CD4-positive, CD25-positive, alpha-beta regulatory T cell (primary cell): ENCODE measurements at regions not wholly inside any gene's neighbourhood (a gene's known extent, or its start where the extent isn't known, plus 50 kb on each side); places are given as distances from the start of the nearest gene placed in this dataset.
A peak's percentile ranks its signal among the peaks of the same experiment; 100 is the strongest.

Experiments
- ATAC-seq, 2 donors: fragments of 150-1000 bp; cut with Tn5 transposase; one replicate each; pipeline ENCODE4 v1.10.0; 2021; ENCODE audit warnings: low read depth in 2 of 2, moderate number of reproducible peaks in 2 of 2, moderate library complexity in 1 of 2
- DNase-seq, 3 donors: peaks; one replicate each; pipeline versions ENCODE4 v3.0.0 to v3.0.0-alpha.2; 2012 to 2022; ENCODE audit warnings: mixed read lengths in 1 of 3
- H3K27ac ChIP-seq: one replicate; pipeline ENCODE4 v1.7.0; 2013; ENCODE audit warnings: mild to moderate bottlenecking, low read length; ENCODE audit not compliant: insufficient read depth, poor library complexity, severe bottlenecking
- H3K27me3 ChIP-seq: one replicate; pipeline ENCODE4 v1.7.0; 2013; ENCODE audit warnings: low read length; ENCODE audit not compliant: control insufficient read depth, insufficient read depth
- H3K36me3 ChIP-seq: one replicate; pipeline ENCODE4 v1.7.0; 2013; ENCODE audit warnings: mild to moderate bottlenecking, low read length, moderate library complexity; ENCODE audit not compliant: control insufficient read depth, insufficient read depth
- H3K4me1 ChIP-seq: 2 replicates; pipeline ENCODE4 v1.7.0; 2013; ENCODE audit warnings: mild to moderate bottlenecking, low read length; ENCODE audit not compliant: insufficient read depth, control insufficient read depth, poor library complexity, severe bottlenecking
- H3K4me3 ChIP-seq: one replicate; pipeline ENCODE4 v1.7.0; 2013; ENCODE audit warnings: low read depth, mild to moderate bottlenecking, low read length, moderate library complexity
- H3K9me3 ChIP-seq, 2 experiments: 1 replicate in 1 of 2; 2 replicates in 1 of 2; pipeline ENCODE4 v1.7.0; 2013; ENCODE audit warnings: low read length in 2 of 2, mild to moderate bottlenecking in 1 of 2, moderate library complexity in 1 of 2; ENCODE audit not compliant: control insufficient read depth in 2 of 2
- H3K27ac Mint-ChIP-seq, 3 donors: one replicate each; pipeline ENCODE4 v1.8.0; 2020 to 2022; ENCODE audit warnings: mild to moderate bottlenecking in 3 of 3, mixed read lengths in 3 of 3, moderate library complexity in 2 of 3
- H3K27me3 Mint-ChIP-seq: one replicate; pipeline ENCODE4 v1.8.0; 2022; ENCODE audit warnings: mild to moderate bottlenecking, mixed read lengths
- H3K36me3 Mint-ChIP-seq: one replicate; pipeline ENCODE4 v1.8.0; 2020; ENCODE audit warnings: mixed read lengths
- H3K4me1 Mint-ChIP-seq, 4 donors: one replicate each; pipeline ENCODE4 v1.8.0; 2020 to 2022; ENCODE audit warnings: mixed read lengths in 4 of 4, mild to moderate bottlenecking in 1 of 4
- H3K4me3 Mint-ChIP-seq, 4 donors: one replicate each; pipeline ENCODE4 v1.8.0; 2020 to 2022; ENCODE audit warnings: mild to moderate bottlenecking in 4 of 4, mixed read lengths in 4 of 4, moderate library complexity in 3 of 4
- H3K9me3 Mint-ChIP-seq, 7 donors: one replicate each; pipeline ENCODE4 v1.8.0; 2020 to 2022; ENCODE audit warnings: mixed read lengths in 7 of 7, mild to moderate bottlenecking in 3 of 7, moderate library complexity in 2 of 7

- DNase-seq = no peak
- no peak overlapping the region for H3K4me3 Mint-ChIP-seq
- no peaks in the 10 kb centered on the region for H3K27me3 Mint-ChIP-seq
- H3K27me3 ChIP-seq = no peaks in the 10 kb centered on the region
- no peaks in the 10 kb centered on the region for H3K36me3 Mint-ChIP-seq
- no peak overlapping the region for H3K27ac Mint-ChIP-seq
- no peaks in the 10 kb centered on the region for H3K36me3 ChIP-seq
- peaks cover 0 to 26% (median 3%) of the 10 kb centered on the region in 7 donors for H3K9me3 Mint-ChIP-seq
- H3K4me1 Mint-ChIP-seq = no peaks in the 10 kb centered on the region
- no peak for ATAC-seq
- H3K4me1 ChIP-seq = no peaks in the 10 kb centered on the region
- H3K27ac ChIP-seq = no peak overlapping the region
- peaks cover 0 to 24% of the 10 kb centered on the region in 2 experiments for H3K9me3 ChIP-seq
- no peak overlapping the region for H3K4me3 ChIP-seq
These were observed 244.4 kb upstream of the NDST4 start for GRCh38 chr4:115357776-115358175.

- no peaks in the 10 kb centered on the region for H3K27me3 Mint-ChIP-seq
- no peak overlapping the region for H3K4me3 ChIP-seq
- no peak overlapping the region for H3K27ac Mint-ChIP-seq
- no peak for DNase-seq
- H3K9me3 Mint-ChIP-seq = peaks cover 0 to 35% (median 7%) of the 10 kb centered on the region in 7 donors
- no peaks in the 10 kb centered on the region for H3K4me1 ChIP-seq
- no peak overlapping the region for H3K27ac ChIP-seq
- H3K4me3 Mint-ChIP-seq = no peak overlapping the region
- no peak for ATAC-seq
- H3K4me1 Mint-ChIP-seq = no peaks in the 10 kb centered on the region
- no peaks in the 10 kb centered on the region for H3K27me3 ChIP-seq
- no peaks in the 10 kb centered on the region for H3K36me3 ChIP-seq
- no peaks in the 10 kb centered on the region for H3K36me3 Mint-ChIP-seq
- H3K9me3 ChIP-seq = peaks cover 0 to 24% of the 10 kb centered on the region in 2 experiments
These were observed 242.8 kb upstream of the NDST4 start for GRCh38 chr4:115356176-115356575.

GRCh38 chr4:115355329-115355728 lies 241.9 kb upstream of the NDST4 start:
- peaks cover 2 to 38% (median 7%) of the 10 kb centered on the region in 7 donors for H3K9me3 Mint-ChIP-seq
- no peaks in the 10 kb centered on the region for H3K4me1 Mint-ChIP-seq
- no peak overlapping the region for H3K4me3 Mint-ChIP-seq

GRCh38 chr4:115353370-115353769 lies 239.9 kb upstream of the NDST4 start:
- Histone ChIP-seq H3K9me3 (peaks cover 0 to 24% of the 10 kb centered on the region in 2 experiments), H3K4me1 (no peaks in the 10 kb centered on the region), H3K36me3 (no peaks in the 10 kb centered on the region), H3K27ac (no peak overlapping the region), H3K4me3 (no peak overlapping the region), H3K27me3 (no peaks in the 10 kb centered on the region)
- ATAC-seq (no peak), DNase-seq (no peak)
- H3K9me3 Mint-ChIP-seq = peaks cover 4 to 39% (median 7%) of the 10 kb centered on the region in 7 donors
- H3K27me3 Mint-ChIP-seq = no peaks in the 10 kb centered on the region
- peak overlapping the region in 1 of 3 donors; percentile 69 for H3K27ac Mint-ChIP-seq
- no peak overlapping the region for H3K4me3 Mint-ChIP-seq
- H3K36me3 Mint-ChIP-seq = no peaks in the 10 kb centered on the region
- H3K4me1 Mint-ChIP-seq = no peaks in the 10 kb centered on the region

More at GRCh38 chr4:115355329-115355728, 241.9 kb upstream of the NDST4 start:
- Histone ChIP-seq H3K27me3 (no peaks in the 10 kb centered on the region), H3K36me3 (no peaks in the 10 kb centered on the region), H3K9me3 (peaks cover 0 to 24% of the 10 kb centered on the region in 2 experiments), H3K27ac (no peak overlapping the region), H3K4me3 (no peak overlapping the region), H3K4me1 (no peaks in the 10 kb centered on the region)
- DNase-seq = no peak
- Mint-ChIP-seq H3K36me3 (no peaks in the 10 kb centered on the region), H3K27me3 (no peaks in the 10 kb centered on the region), H3K27ac (no peak overlapping the region)
- ATAC-seq = no peak

GRCh38 chr4:115343171-115343570 lies 229.8 kb upstream of the NDST4 start:
- no peaks in the 10 kb centered on the region for H3K4me1 Mint-ChIP-seq

GRCh38 chr4:115334736-115335411 lies 221.5 kb upstream of the NDST4 start:
- Mint-ChIP-seq H3K27me3 (no peaks in the 10 kb centered on the region), H3K4me3 (no peak overlapping the region), H3K36me3 (no peaks in the 10 kb centered on the region), H3K9me3 (peaks cover 0 to 9% (median 3%) of the 10 kb centered on the region in 7 donors), H3K27ac (no peak overlapping the region), H3K4me1 (no peaks in the 10 kb centered on the region)
- no peak overlapping the region for H3K4me3 ChIP-seq
- DNase-seq (no peak), ATAC-seq (no peak)
- no peaks in the 10 kb centered on the region for H3K36me3 ChIP-seq
- H3K27ac ChIP-seq = no peak overlapping the region
- no peaks in the 10 kb centered on the region for H3K4me1 ChIP-seq
- H3K27me3 ChIP-seq = no peaks in the 10 kb centered on the region
- H3K9me3 ChIP-seq = no peaks in the 10 kb centered on the region

More at GRCh38 chr4:115343171-115343570, 229.8 kb upstream of the NDST4 start:
- no peak overlapping the region for H3K4me3 Mint-ChIP-seq
- Histone ChIP-seq H3K27ac (no peak overlapping the region), H3K4me1 (no peaks in the 10 kb centered on the region), H3K36me3 (no peaks in the 10 kb centered on the region), H3K4me3 (no peak overlapping the region), H3K27me3 (no peaks in the 10 kb centered on the region), H3K9me3 (peaks cover 0 to 2% of the 10 kb centered on the region in 2 experiments)
- no peak for ATAC-seq
- H3K27ac Mint-ChIP-seq = no peak overlapping the region
- peaks cover 1 to 16% (median 4%) of the 10 kb centered on the region in 7 donors for H3K9me3 Mint-ChIP-seq
- no peaks in the 10 kb centered on the region for H3K36me3 Mint-ChIP-seq
- no peak for DNase-seq
- no peaks in the 10 kb centered on the region for H3K27me3 Mint-ChIP-seq

GRCh38 chr4:115332078-115332477 lies 218.7 kb upstream of the NDST4 start:
- no peak overlapping the region for H3K4me3 Mint-ChIP-seq
- Histone ChIP-seq H3K27me3 (no peaks in the 10 kb centered on the region), H3K36me3 (no peaks in the 10 kb centered on the region), H3K9me3 (no peaks in the 10 kb centered on the region), H3K4me3 (no peak overlapping the region), H3K27ac (no peak overlapping the region), H3K4me1 (no peaks in the 10 kb centered on the region)
- no peaks in the 10 kb centered on the region for H3K27me3 Mint-ChIP-seq
- H3K4me1 Mint-ChIP-seq = no peaks in the 10 kb centered on the region
- H3K27ac Mint-ChIP-seq = no peak overlapping the region
- ATAC-seq (no peak), DNase-seq (no peak)
- no peaks in the 10 kb centered on the region for H3K36me3 Mint-ChIP-seq
- peaks cover 0 to 9% (median 3%) of the 10 kb centered on the region in 7 donors for H3K9me3 Mint-ChIP-seq

GRCh38 chr4:115331241-115331640 lies 217.8 kb upstream of the NDST4 start:
- no peaks in the 10 kb centered on the region for H3K9me3 ChIP-seq
- H3K27me3 ChIP-seq = no peaks in the 10 kb centered on the region
- H3K27ac Mint-ChIP-seq = no peak overlapping the region

More at GRCh38 chr4:115331241-115331640, 217.8 kb upstream of the NDST4 start:
- Histone ChIP-seq H3K4me1 (no peaks in the 10 kb centered on the region), H3K36me3 (no peaks in the 10 kb centered on the region), H3K4me3 (no peak overlapping the region), H3K27ac (no peak overlapping the region)
- Mint-ChIP-seq H3K4me1 (no peaks in the 10 kb centered on the region), H3K36me3 (no peaks in the 10 kb centered on the region), H3K27me3 (no peaks in the 10 kb centered on the region), H3K4me3 (no peak overlapping the region), H3K9me3 (peaks cover 0 to 9% (median 3%) of the 10 kb centered on the region in 7 donors)
- ATAC-seq (no peak), DNase-seq (no peak)
